SW480 (cell line): ENCODE measurements at regions not wholly inside any gene's neighbourhood (a gene's known extent, or its start where the extent isn't known, plus 50 kb on each side); places are given as distances from the start of the nearest gene placed in this dataset.

ENCODE experiments used
- DNase-seq: peaks from one replicate; pipeline ENCODE4 v3.0.0-alpha.2; 2016; ENCODE audit warnings: low spot score

GRCh38 chr2:129709001-129709955, 270.2 kb upstream of the RAB6C start:
- no peak for DNase-seq

DNA sequence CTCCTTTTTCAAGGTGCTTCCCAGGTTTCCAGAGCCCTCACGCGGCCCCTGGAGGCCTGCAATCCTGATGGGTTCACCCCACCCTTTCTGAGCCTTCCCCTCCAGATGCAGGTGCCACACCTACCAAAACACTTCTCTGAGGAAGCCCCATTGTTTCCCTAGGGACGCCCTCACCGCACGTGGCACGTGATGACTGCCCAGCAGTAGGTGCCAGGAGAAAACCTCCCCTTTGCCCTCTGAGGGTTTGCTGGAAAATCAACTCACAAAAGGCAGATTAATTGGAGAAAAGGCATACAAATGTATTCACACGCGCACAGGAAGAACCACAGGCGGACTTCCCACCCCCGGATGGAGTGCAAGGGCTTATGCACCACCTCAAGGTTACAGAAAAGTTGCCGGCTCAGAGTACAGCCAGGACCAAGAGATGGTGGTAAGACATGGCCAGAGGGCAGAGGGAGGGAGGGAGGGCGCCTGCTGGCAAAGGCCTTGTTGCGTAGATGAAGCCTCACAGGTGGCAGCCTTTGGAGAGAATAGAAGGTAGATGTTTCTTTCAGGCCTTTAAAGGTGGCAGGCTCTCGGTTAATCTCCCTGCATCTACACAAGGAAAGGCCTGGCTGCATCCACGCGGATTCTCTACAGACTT, 269.4 kb upstream of the RAB6C start:
- peak; percentile 71 for DNase-seq

GRCh38 chr2:129710670-129711495, 268.6 kb upstream of the RAB6C start:
- DNase-seq, result no peak

- DNase-seq, result peak; percentile 75
These were observed 267.4 kb upstream of the RAB6C start for GRCh38 chr2:129711816-129712675.

- DNase-seq, result no peak
These were observed 266.8 kb upstream of the RAB6C start for GRCh38 chr2:129712676-129712985.

GRCh38 chr2:129713337-129713736, 266.1 kb upstream of the RAB6C start:
- DNase-seq, result no peak

- no peak for DNase-seq
These were observed 262.5 kb upstream of the RAB6C start for GRCh38 chr2:129716781-129717559.

GRCh38 chr2:129717560-129718130, 261.8 kb upstream of the RAB6C start:
- DNase-seq, result peak; percentile 50

GRCh38 chr2:129719335-129719734, 260.1 kb upstream of the RAB6C start:
- DNase-seq, result no peak

DNA sequence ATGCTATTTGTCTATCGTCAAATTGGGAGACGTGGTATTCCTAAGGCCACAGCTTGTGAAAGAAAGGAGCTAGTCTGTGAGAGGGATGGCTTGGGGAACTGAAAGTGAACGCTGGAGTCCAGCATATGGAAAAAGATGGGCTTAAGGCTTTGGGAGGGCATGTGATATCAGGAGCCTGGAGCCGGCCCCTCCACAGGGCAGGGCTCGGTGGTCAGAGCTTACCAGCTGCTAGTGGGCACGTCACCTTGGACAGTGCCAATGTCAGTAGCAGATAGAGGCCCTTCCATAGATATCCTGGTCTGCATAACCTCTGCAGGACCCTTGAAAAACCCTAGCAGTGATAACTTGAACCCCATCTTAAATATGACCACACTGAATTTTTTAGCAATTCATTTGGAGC, 259.1 kb upstream of the RAB6C start:
- DNase-seq, result no peak

- DNase-seq, result no peak
These were observed 258.7 kb upstream of the RAB6C start for GRCh38 chr2:129720761-129721160.

DNA sequence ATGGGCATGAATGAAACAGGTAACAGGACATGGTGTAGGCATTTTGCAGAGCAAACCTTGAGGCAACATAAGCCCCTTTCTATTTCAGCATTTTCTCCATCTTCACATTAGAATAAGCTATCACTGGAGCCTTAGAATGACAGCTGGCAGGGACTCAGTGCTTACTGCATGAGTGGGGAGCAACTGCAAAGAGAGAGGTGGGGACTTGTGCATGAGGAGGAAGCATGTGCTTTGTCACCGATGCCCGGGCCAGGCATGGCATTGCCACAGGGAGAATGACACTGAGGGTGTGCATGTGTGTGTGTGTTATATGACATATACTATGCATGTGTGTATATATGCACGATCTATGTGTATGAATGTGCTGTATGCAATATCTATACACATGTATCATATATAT, 258.2 kb upstream of the RAB6C start:
- no peak for DNase-seq

GRCh38 chr2:129721846-129722245, 257.6 kb upstream of the RAB6C start:
- DNase-seq, result peak; percentile 55

DNA sequence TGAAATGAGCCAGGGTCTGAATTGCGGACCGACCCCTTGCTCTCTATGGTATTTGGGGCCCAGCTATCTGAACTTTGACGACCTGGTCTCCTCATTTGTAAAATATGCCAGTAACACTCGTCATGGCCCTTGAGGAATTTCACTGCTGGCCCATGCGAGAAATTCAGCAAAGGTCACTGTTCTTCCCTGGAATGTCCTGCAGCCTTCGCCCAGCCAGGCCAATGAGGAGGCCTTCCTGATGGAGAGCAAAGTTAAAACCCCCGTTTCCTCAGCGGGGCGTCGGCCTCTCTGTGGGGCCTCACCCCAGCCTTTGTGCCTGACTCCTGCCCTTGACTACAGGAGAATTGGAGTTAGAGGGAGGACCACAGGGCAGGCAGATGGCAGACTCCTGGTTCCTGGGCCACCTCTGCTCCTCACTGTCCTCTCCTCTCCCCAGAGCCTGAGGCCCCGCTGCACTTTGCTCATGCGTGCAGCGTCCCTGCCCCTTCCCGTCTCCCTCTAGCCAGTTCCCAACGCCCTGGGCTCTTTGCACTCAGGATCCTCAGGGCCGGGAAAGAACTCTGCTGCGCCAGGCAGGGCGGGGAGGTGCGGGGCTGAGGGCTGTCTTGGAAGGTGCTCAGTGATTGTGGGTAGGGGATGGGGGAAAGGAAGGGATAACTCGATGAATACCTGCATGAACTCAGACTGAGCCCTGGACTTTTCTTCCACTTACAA, 257.0 kb upstream of the RAB6C start:
- DNase-seq, result no peak

GRCh38 chr2:129723277-129724020, 256.0 kb upstream of the RAB6C start:
- no peak for DNase-seq

GRCh38 chr2:129724021-129724757, 255.3 kb upstream of the RAB6C start:
- no peak for DNase-seq

- DNase-seq, result no peak
These were observed 253.2 kb upstream of the RAB6C start for GRCh38 chr2:129726216-129726615.

DNA sequence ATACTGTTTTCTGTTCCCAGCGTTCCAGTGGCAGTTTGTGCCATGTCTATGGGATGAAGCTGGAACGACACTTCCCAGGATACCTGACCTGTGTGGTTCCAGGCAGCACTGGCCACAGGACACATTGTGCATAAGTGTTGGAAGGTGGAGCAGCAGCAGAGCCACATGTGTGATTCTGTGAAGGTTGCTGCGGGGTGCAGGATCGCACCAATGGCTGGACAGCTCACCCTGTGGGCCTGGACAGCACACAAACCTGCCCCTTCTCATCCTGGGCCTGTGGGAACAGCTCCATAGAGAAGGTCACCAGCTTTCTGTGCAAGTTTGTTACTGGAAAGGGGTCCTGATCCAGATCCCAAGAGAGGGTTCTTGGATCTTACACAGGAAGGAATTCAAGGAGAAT, 252.2 kb upstream of the RAB6C start:
- no peak for DNase-seq
